OCI-LY3 (cell line): ENCODE measurements at regions not wholly inside any gene's neighbourhood (a gene's known extent, or its start where the extent isn't known, plus 50 kb on each side); places are given as distances from the start of the nearest gene placed in this dataset.

Source experiments
- EZH2phosphoT487 ChIP-seq: fragments of 200-600 bp; shearing (Covaris generic); IDR thresholded peaks from 2 replicates; pipeline ENCODE4 v1.6.1; 2018; ENCODE audit warnings: antibody characterized with exemption, mixed run types, low read depth
- TF ChIP-seq, protein P1 (sequence below): fragments of 200-600, 300-600 bp; sonication (generic); IDR thresholded peaks from 2 replicates; pipeline ENCODE4 v1.5.1; 2014; ENCODE audit warnings: antibody characterized with exemption, low read length, low read depth

DNA sequence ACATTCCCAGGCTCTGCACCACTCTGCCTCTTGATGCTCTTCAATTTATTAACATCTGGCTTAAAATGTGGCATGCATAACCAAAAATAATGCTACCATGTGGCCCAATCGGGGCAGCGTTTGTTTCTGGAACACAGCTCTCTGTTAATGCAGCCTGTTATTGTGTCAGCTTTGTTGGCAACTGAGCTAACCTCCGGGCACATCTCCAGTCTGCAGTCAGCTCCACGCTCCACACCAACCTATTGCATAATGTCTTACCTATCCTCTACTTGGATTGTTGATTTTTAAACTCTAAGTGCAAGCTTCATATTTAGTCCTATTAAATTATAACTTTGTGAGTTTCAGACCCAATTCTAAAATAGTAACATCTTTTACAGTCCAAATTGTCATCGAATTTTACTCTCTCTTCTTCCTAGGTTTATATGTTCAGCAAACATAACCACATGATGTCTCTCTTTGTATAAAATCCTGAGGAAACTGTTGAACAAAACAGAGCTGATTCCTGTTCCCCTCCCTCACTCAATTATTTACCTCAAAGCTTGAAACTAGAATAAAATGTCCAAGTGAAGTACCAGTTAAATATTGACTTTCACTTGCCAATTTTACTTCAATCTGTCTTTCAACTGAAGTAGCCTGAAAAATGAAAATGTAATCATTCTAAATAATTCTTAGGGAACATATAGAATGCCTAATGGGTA lies 92.2 kb upstream of the RAPGEF2 start:
- TF ChIP-seq, protein P1, sequence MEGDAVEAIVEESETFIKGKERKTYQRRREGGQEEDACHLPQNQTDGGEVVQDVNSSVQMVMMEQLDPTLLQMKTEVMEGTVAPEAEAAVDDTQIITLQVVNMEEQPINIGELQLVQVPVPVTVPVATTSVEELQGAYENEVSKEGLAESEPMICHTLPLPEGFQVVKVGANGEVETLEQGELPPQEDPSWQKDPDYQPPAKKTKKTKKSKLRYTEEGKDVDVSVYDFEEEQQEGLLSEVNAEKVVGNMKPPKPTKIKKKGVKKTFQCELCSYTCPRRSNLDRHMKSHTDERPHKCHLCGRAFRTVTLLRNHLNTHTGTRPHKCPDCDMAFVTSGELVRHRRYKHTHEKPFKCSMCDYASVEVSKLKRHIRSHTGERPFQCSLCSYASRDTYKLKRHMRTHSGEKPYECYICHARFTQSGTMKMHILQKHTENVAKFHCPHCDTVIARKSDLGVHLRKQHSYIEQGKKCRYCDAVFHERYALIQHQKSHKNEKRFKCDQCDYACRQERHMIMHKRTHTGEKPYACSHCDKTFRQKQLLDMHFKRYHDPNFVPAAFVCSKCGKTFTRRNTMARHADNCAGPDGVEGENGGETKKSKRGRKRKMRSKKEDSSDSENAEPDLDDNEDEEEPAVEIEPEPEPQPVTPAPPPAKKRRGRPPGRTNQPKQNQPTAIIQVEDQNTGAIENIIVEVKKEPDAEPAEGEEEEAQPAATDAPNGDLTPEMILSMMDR = no peak
- TF ChIP-seq EZH2phosphoT487 = no peak
